Small intestine (tissue), 7 donors: ENCODE measurements at regions not wholly inside any gene's neighbourhood (a gene's known extent, or its start where the extent isn't known, plus 50 kb on each side); places are given as distances from the start of the nearest gene placed in this dataset.
"Not testable (repeated sequence)": the region's sequence is repeated elsewhere in the genome, so short reads cannot be mapped to it uniquely, and the experiment has no call there.

Experiments used
- DNase-seq, 2 donors: peaks; one replicate each; pipeline versions ENCODE4 v3.0.0 to v3.0.0-alpha.2; 2013
- FAIRE-seq: peaks from 2 replicates; lab custom pipeline; 2012; peaks lifted over from hg19 to GRCh38; lab: Jason Lieb, UNC
- H3K27ac ChIP-seq, 3 donors: one replicate each; pipeline ENCODE4 v1.5.1; 2013; ENCODE audit warnings: low read length in 2 of 3, mild to moderate bottlenecking in 2 of 3, control low read depth in 1 of 3, inconsistent platforms in 1 of 3, low read depth in 1 of 3, moderate library complexity in 1 of 3
- H3K27me3 ChIP-seq, 3 donors: one replicate each; pipeline ENCODE4 v1.6.1; 2013; ENCODE audit warnings: low read length in 3 of 3, inconsistent platforms in 1 of 3; ENCODE audit not compliant: control insufficient read depth in 3 of 3, insufficient read depth in 3 of 3
- H3K36me3 ChIP-seq, 3 donors: one replicate each; pipeline ENCODE4 v1.6.1; 2013; ENCODE audit warnings: low read length in 3 of 3, inconsistent platforms in 1 of 3, low read depth in 1 of 3, mild to moderate bottlenecking in 1 of 3, moderate library complexity in 1 of 3; ENCODE audit not compliant: control insufficient read depth in 3 of 3, insufficient read depth in 2 of 3
- H3K4me1 ChIP-seq, 3 donors: one replicate each; pipeline ENCODE4 v1.6.1; 2013; ENCODE audit warnings: low read length in 2 of 3, inconsistent platforms in 1 of 3, low read depth in 1 of 3, mild to moderate bottlenecking in 1 of 3, moderate library complexity in 1 of 3; ENCODE audit not compliant: control insufficient read depth in 3 of 3, insufficient read depth in 2 of 3
- H3K4me3 ChIP-seq, 3 donors: one replicate each; pipeline ENCODE4 v1.5.1; 2013; ENCODE audit warnings: low read length in 3 of 3, control low read depth in 1 of 3, inconsistent platforms in 1 of 3, low read depth in 1 of 3, mild to moderate bottlenecking in 1 of 3, moderate library complexity in 1 of 3
- H3K9me3 ChIP-seq, 2 donors: one replicate each; pipeline ENCODE4 v1.6.1; 2013; ENCODE audit warnings: low read depth in 1 of 2, low read length in 1 of 2; ENCODE audit not compliant: control insufficient read depth in 2 of 2, insufficient read depth in 1 of 2
- WGBS, 3 donors: extraction: QIAGEN DNeasy Blood & Tissue Kit; methylation state at CpG; one replicate each; pipeline ENCODE4 v1.1.7; 2013; 5-methylcytosine and 5-hydroxymethylcytosine counted together
- donor health status: healthy with polysubstance abuse.
- donor health status: control.
- donor health status: control.
- donor health status: Bipolar disorder and iron deficiency.
- donor health status: healthy.

- FAIRE-seq, H3K4me3 ChIP-seq, H3K4me1 ChIP-seq, H3K36me3 ChIP-seq, H3K9me3 ChIP-seq, DNase-seq, H3K27me3 ChIP-seq, H3K27ac ChIP-seq: not testable (repeated sequence)
- WGBS, 3 donors, result 69 to 75% (median 69%) methylated on average over 4 of the region's 4 CpGs
Measured at GRCh38 chr20:25850133-25850532, 153.5 kb upstream of the ZNF337 start.

- FAIRE-seq, result no peak
- H3K4me3 ChIP-seq, result no peak overlapping the region
- no peak for DNase-seq
- H3K36me3 ChIP-seq, result no peaks in the 10 kb centered on the region
- no peaks in the 10 kb centered on the region for H3K27me3 ChIP-seq
- H3K4me1 ChIP-seq, result no peaks in the 10 kb centered on the region
- H3K9me3 ChIP-seq, result no peaks in the 10 kb centered on the region
- 86 to 94% (median 87%) methylated on average over 7 of the region's 7 CpGs for WGBS, 3 donors
- no peak overlapping the region for H3K27ac ChIP-seq
Measured at GRCh38 chr20:25848222-25848621, 151.6 kb upstream of the ZNF337 start.

GRCh38 chr20:25844640-25845039, 148.0 kb upstream of the ZNF337 start:
- FAIRE-seq, H3K27me3 ChIP-seq, H3K36me3 ChIP-seq, H3K4me1 ChIP-seq, H3K9me3 ChIP-seq, H3K27ac ChIP-seq, H3K4me3 ChIP-seq, DNase-seq: not testable (repeated sequence)
- no CpG with 5 or more reads among the region's 9 CpGs for WGBS, 3 donors

GRCh38 chr20:25813511-25813910, 116.9 kb upstream of the ZNF337 start:
- not testable (repeated sequence) for H3K9me3 ChIP-seq, H3K27me3 ChIP-seq, H3K27ac ChIP-seq, DNase-seq, H3K36me3 ChIP-seq, H3K4me3 ChIP-seq, H3K4me1 ChIP-seq, FAIRE-seq
- WGBS, 3 donors, result no CpG with 5 or more reads among the region's 5 CpGs

GRCh38 chr20:25798174-25798993, 101.7 kb upstream of the ZNF337 start:
- H3K4me1 ChIP-seq, H3K27ac ChIP-seq, H3K27me3 ChIP-seq, FAIRE-seq, DNase-seq, H3K9me3 ChIP-seq, H3K36me3 ChIP-seq, H3K4me3 ChIP-seq: not testable (repeated sequence)
- WGBS, 3 donors, result no CpG with 5 or more reads among the region's 45 CpGs

GRCh38 chr20:25797062-25797461, 100.4 kb upstream of the ZNF337 start:
- not testable (repeated sequence) for H3K27ac ChIP-seq, H3K36me3 ChIP-seq, H3K4me1 ChIP-seq, H3K4me3 ChIP-seq, H3K27me3 ChIP-seq, H3K9me3 ChIP-seq, DNase-seq, FAIRE-seq
- no CpG with 5 or more reads among the region's 10 CpGs for WGBS, 3 donors

GRCh38 chr20:25777241-25777640, 80.6 kb upstream of the ZNF337 start:
- not testable (repeated sequence) for H3K36me3 ChIP-seq, DNase-seq, H3K27ac ChIP-seq, H3K4me3 ChIP-seq, FAIRE-seq, H3K27me3 ChIP-seq, H3K4me1 ChIP-seq, H3K9me3 ChIP-seq
- 63 to 87% (median 80%) methylated on average over 3 of the region's 3 CpGs for WGBS, 3 donors

GRCh38 chr20:25774711-25775110, 78.1 kb upstream of the ZNF337 start:
- H3K4me1 ChIP-seq, FAIRE-seq, DNase-seq, H3K36me3 ChIP-seq, H3K27ac ChIP-seq, H3K9me3 ChIP-seq, H3K4me3 ChIP-seq, H3K27me3 ChIP-seq: not testable (repeated sequence)
- 90 to 91% (median 90%) methylated on average over 21 to 24 of the region's 24 CpGs for WGBS, 3 donors

GRCh38 chr20:25774203-25774602, 77.5 kb upstream of the ZNF337 start:
- not testable (repeated sequence) for H3K27me3 ChIP-seq, DNase-seq, FAIRE-seq, H3K4me1 ChIP-seq, H3K27ac ChIP-seq, H3K4me3 ChIP-seq, H3K9me3 ChIP-seq, H3K36me3 ChIP-seq
- WGBS, 3 donors, result 87 to 93% (median 90%) methylated on average over 12 to 13 of the region's 18 CpGs
